Neuronal stem cell (in vitro differentiated cells): ENCODE measurements at regions not wholly inside any gene's neighbourhood (a gene's known extent, or its start where the extent isn't known, plus 50 kb on each side); places are given as distances from the start of the nearest gene placed in this dataset.

Experiments
- DNase-seq: peaks from one replicate; pipeline ENCODE4 v3.0.0-alpha.2; 2013; ENCODE audit warnings: low spot score
- H2AFZ ChIP-seq: one replicate; pipeline ENCODE4 v1.6.1; 2013; ENCODE audit warnings: mild to moderate bottlenecking, low read length, inconsistent platforms
- H2AK5ac ChIP-seq: 2 replicates; pipeline ENCODE4 v1.6.1; 2013; ENCODE audit warnings: low read depth, mild to moderate bottlenecking, inconsistent platforms, low read length, moderate library complexity, mixed read lengths
- H2BK120ac ChIP-seq: 2 replicates; pipeline ENCODE4 v1.6.1; 2013; ENCODE audit warnings: low read depth, mild to moderate bottlenecking, inconsistent platforms, low read length, moderate library complexity, mixed read lengths
- H2BK12ac ChIP-seq: one replicate; pipeline ENCODE4 v1.6.1; 2013; ENCODE audit warnings: low read length, inconsistent platforms
- H2BK15ac ChIP-seq: 2 replicates; pipeline ENCODE4 v1.6.1; 2013; ENCODE audit warnings: mild to moderate bottlenecking, low read length, inconsistent platforms, mixed read lengths
- H2BK5ac ChIP-seq: one replicate; pipeline ENCODE4 v1.6.1; 2013; ENCODE audit warnings: inconsistent platforms, mild to moderate bottlenecking, low read length, moderate library complexity
- H3K14ac ChIP-seq: one replicate; pipeline ENCODE4 v1.6.1; 2013; ENCODE audit warnings: low read length, inconsistent platforms
- H3K18ac ChIP-seq: 2 replicates; pipeline ENCODE4 v1.6.1; 2013; ENCODE audit warnings: low read length, inconsistent platforms
- H3K23ac ChIP-seq: 2 replicates; pipeline ENCODE4 v1.6.1; 2013; ENCODE audit warnings: low read depth, mild to moderate bottlenecking, mixed read lengths, low read length, inconsistent platforms; ENCODE audit not compliant: poor library complexity
- H3K27ac ChIP-seq: replicated peaks from 3 replicates; pipeline ENCODE4 v1.5.1; 2013; ENCODE audit warnings: low read length, inconsistent platforms
- H3K27me3 ChIP-seq, 3 experiments: 2 replicates each; pipeline ENCODE4 v1.6.1; 2013; ENCODE audit warnings: low read length in 3 of 3, mild to moderate bottlenecking in 2 of 3, inconsistent platforms in 1 of 3, low read depth in 1 of 3, mixed read lengths in 1 of 3, moderate library complexity in 1 of 3; ENCODE audit not compliant: control insufficient read depth in 3 of 3, insufficient read depth in 3 of 3
- H3K36me3 ChIP-seq, 2 donors: replicated peaks in 1 of 2; 2 replicates each; pipeline ENCODE4 v1.6.1; 2013; ENCODE audit warnings: low read length in 2 of 2; ENCODE audit not compliant: control insufficient read depth in 2 of 2, insufficient read depth in 2 of 2
- H3K4ac ChIP-seq: 2 replicates; pipeline ENCODE4 v1.6.1; 2013; ENCODE audit warnings: inconsistent platforms, mild to moderate bottlenecking, low read length, moderate library complexity
- H3K4me1 ChIP-seq, 2 donors: 1 replicate in 1 of 2; 2 replicates in 1 of 2; pipeline ENCODE4 v1.6.1; 2013; ENCODE audit warnings: low read length in 2 of 2, low read depth in 1 of 2; ENCODE audit not compliant: control insufficient read depth in 2 of 2, insufficient read depth in 1 of 2
- H3K4me2 ChIP-seq: one replicate; pipeline ENCODE4 v1.6.1; 2013; ENCODE audit warnings: mild to moderate bottlenecking, low read length, inconsistent platforms; ENCODE audit not compliant: insufficient read depth, poor library complexity, severe bottlenecking
- H3K4me3 ChIP-seq, 2 donors: 2 replicates each; pipeline ENCODE4 v1.5.1; 2013; ENCODE audit warnings: low read length in 2 of 2, mild to moderate bottlenecking in 2 of 2, inconsistent platforms in 1 of 2, moderate library complexity in 1 of 2
- H3K79me1 ChIP-seq: one replicate; pipeline ENCODE4 v1.6.1; 2013; ENCODE audit warnings: low read depth, mild to moderate bottlenecking, inconsistent platforms, low read length, moderate library complexity
- H3K9ac ChIP-seq: one replicate; pipeline ENCODE4 v1.6.1; 2013; ENCODE audit warnings: mild to moderate bottlenecking, low read depth, low read length, inconsistent platforms; ENCODE audit not compliant: poor library complexity
- H3K9me3 ChIP-seq, 2 donors: replicated peaks in 1 of 2; 2 replicates each; pipeline versions ENCODE3 to v1.6.1; 2013; ENCODE audit warnings: low read length in 2 of 2, mild to moderate bottlenecking in 2 of 2, inconsistent platforms in 1 of 2, low read depth in 1 of 2, mixed read lengths in 1 of 2, moderate library complexity in 1 of 2; ENCODE audit not compliant: control insufficient read depth in 2 of 2, insufficient read depth in 1 of 2
- H4K8ac ChIP-seq: one replicate; pipeline ENCODE4 v1.6.1; 2013; ENCODE audit warnings: low read depth, mild to moderate bottlenecking, inconsistent platforms, low read length, moderate library complexity
- H4K91ac ChIP-seq: one replicate; pipeline ENCODE4 v1.6.1; 2013; ENCODE audit warnings: low read length, low read depth, mild to moderate bottlenecking, inconsistent platforms; ENCODE audit not compliant: poor library complexity
- WGBS, 2 donors: extraction: QIAGEN DNeasy Blood & Tissue Kit; methylation state at CpG; one replicate each; pipeline ENCODE4 v1.1.7; 2013; ENCODE audit warnings: missing lambda C conversion rate in 2 of 2, mixed read lengths in 1 of 2; ENCODE audit not compliant: insufficient read length in 2 of 2, insufficient replicate concordance in 1 of 2; ENCODE audit errors: extremely low coverage in 2 of 2; 5-methylcytosine and 5-hydroxymethylcytosine counted together

- Histone ChIP-seq H2AK5ac (no peak overlapping the region), H4K91ac (no peak overlapping the region), H3K23ac (no peak overlapping the region), H2BK12ac (no peak overlapping the region), H3K14ac (no peak overlapping the region), H2BK120ac (no peak overlapping the region), H3K4me1 (no peaks in the 10 kb centered on the region), H3K4me2 (no peak overlapping the region), H2BK15ac (no peak overlapping the region), H2AFZ (no peak overlapping the region), H3K4ac (no peak overlapping the region), H3K27ac (no peak overlapping the region), H3K27me3 (no peaks in the 10 kb centered on the region), H3K4me3 (no peak overlapping the region), H3K36me3 (no peaks in the 10 kb centered on the region), H3K9ac (no peak overlapping the region), H4K8ac (no peak overlapping the region), H3K79me1 (no peaks in the 10 kb centered on the region), H2BK5ac (no peak overlapping the region), H3K9me3 (no peaks in the 10 kb centered on the region), H3K18ac (no peak overlapping the region)
- no peak for DNase-seq
- no CpG with 5 or more reads among the region's 2 CpGs for WGBS, 2 donors
Measured at GRCh38 chr6:120278689-120279396, 929.3 kb upstream of the MAN1A1 start.

GRCh38 chr6:120274547-120274946, 925.0 kb upstream of the MAN1A1 start:
- Histone ChIP-seq H4K8ac (no peak overlapping the region), H2BK5ac (no peak overlapping the region), H3K4me1 (no peaks in the 10 kb centered on the region), H3K14ac (no peak overlapping the region), H3K27ac (no peak overlapping the region), H3K27me3 (no peaks in the 10 kb centered on the region), H4K91ac (no peak overlapping the region), H2AK5ac (no peak overlapping the region), H3K4me2 (no peak overlapping the region), H3K79me1 (no peaks in the 10 kb centered on the region), H3K18ac (no peak overlapping the region), H2AFZ (no peak overlapping the region), H3K4ac (no peak overlapping the region), H3K9ac (no peak overlapping the region), H2BK120ac (no peak overlapping the region), H3K4me3 (no peak overlapping the region), H3K36me3 (no peaks in the 10 kb centered on the region), H3K23ac (no peak overlapping the region), H2BK12ac (no peak overlapping the region), H3K9me3 (peaks cover 0 to 3% of the 10 kb centered on the region in 2 donors), H2BK15ac (no peak overlapping the region)
- DNase-seq = no peak
- no CpG with 5 or more reads among the region's 2 CpGs for WGBS, 2 donors

DNA sequence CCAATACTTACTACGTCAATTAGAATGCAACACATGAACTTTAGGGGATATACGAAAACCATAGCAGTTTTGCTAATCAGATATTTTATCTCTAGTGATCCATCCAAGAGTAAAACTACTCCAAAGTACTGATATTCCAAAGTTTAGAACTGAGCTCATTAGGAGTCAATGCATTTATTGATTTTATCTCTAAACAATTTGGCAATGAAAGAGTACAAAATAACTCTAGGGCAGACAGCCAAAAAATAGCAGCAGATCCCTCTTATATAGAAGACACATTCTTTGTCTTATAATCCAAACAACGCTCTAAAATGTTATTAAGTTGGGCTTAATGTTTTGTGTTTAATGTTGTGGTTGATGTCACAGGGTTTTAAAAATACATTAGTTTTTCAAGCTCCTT, 923.9 kb upstream of the MAN1A1 start:
- no peak overlapping the region for H2BK120ac ChIP-seq
- no peaks in the 10 kb centered on the region for H3K4me1 ChIP-seq
- WGBS, 2 donors = no CpG with 5 or more reads among the region's 3 CpGs
- H2AK5ac ChIP-seq = no peak overlapping the region
- H3K36me3 ChIP-seq = no peaks in the 10 kb centered on the region
- H3K4me2 ChIP-seq = no peak overlapping the region
- H3K79me1 ChIP-seq = no peaks in the 10 kb centered on the region
- H3K14ac ChIP-seq = no peak overlapping the region
- H3K27me3 ChIP-seq = no peaks in the 10 kb centered on the region
- no peak for DNase-seq
- no peak overlapping the region for H3K27ac ChIP-seq
- no peak overlapping the region for H4K91ac ChIP-seq
- no peak overlapping the region for H3K18ac ChIP-seq
- H3K23ac ChIP-seq = no peak overlapping the region
- H2AFZ ChIP-seq = no peak overlapping the region
- no peak overlapping the region for H2BK12ac ChIP-seq
- no peak overlapping the region for H3K4ac ChIP-seq
- H2BK5ac ChIP-seq = no peak overlapping the region
- no peak overlapping the region for H3K9ac ChIP-seq
- H2BK15ac ChIP-seq = no peak overlapping the region
- H4K8ac ChIP-seq = no peak overlapping the region
- no peak overlapping the region for H3K4me3 ChIP-seq
- peaks cover 0 to 3% of the 10 kb centered on the region in 2 donors for H3K9me3 ChIP-seq

GRCh38 chr6:120272038-120272437, 922.5 kb upstream of the MAN1A1 start:
- no peak overlapping the region for H2AK5ac ChIP-seq
- no peaks in the 10 kb centered on the region for H3K4me1 ChIP-seq
- H3K4me3 ChIP-seq = no peak overlapping the region
- no peak overlapping the region for H2BK12ac ChIP-seq
- no peak overlapping the region for H4K91ac ChIP-seq
- H3K27me3 ChIP-seq = no peaks in the 10 kb centered on the region
- no peak overlapping the region for H3K4ac ChIP-seq
- H4K8ac ChIP-seq = no peak overlapping the region
- no peak overlapping the region for H3K23ac ChIP-seq
- no peaks in the 10 kb centered on the region for H3K79me1 ChIP-seq
- no peaks in the 10 kb centered on the region for H3K36me3 ChIP-seq
- H2BK15ac ChIP-seq = no peak overlapping the region
- H2BK5ac ChIP-seq = no peak overlapping the region
- no peak overlapping the region for H3K4me2 ChIP-seq
- no peak overlapping the region for H3K9ac ChIP-seq
- peaks cover 0 to 3% of the 10 kb centered on the region in 2 donors for H3K9me3 ChIP-seq
- H3K27ac ChIP-seq = no peak overlapping the region
- H3K14ac ChIP-seq = no peak overlapping the region
- H2AFZ ChIP-seq = no peak overlapping the region
- H2BK120ac ChIP-seq = no peak overlapping the region
- H3K18ac ChIP-seq = no peak overlapping the region
- DNase-seq = no peak
